UCSD-AML1 (cell line): ENCODE measurements at regions not wholly inside any gene's neighbourhood (a gene's known extent, or its start where the extent isn't known, plus 50 kb on each side); places are given as distances from the start of the nearest gene placed in this dataset.

Experiments
- DNase-seq: peaks from one replicate; lab custom pipeline; 2025; ENCODE audit not compliant: unreplicated experiment; lab: John Stamatoyannopoulos, UW

- DNase-seq = no peak
Measured at GRCh38 chr1:88266051-88266450, 418.0 kb upstream of the PKN2 start.

- no peak for DNase-seq
Measured at GRCh38 chr1:88272216-88272615, 411.9 kb upstream of the PKN2 start.

GRCh38 chr1:88274431-88274830, 409.6 kb upstream of the PKN2 start:
- DNase-seq = no peak

- no peak for DNase-seq
Measured at GRCh38 chr1:88275259-88275862, 408.7 kb upstream of the PKN2 start.

GRCh38 chr1:88276163-88276562, 407.9 kb upstream of the PKN2 start:
- no peak for DNase-seq

GRCh38 chr1:88284066-88284465, 400.0 kb upstream of the PKN2 start:
- no peak for DNase-seq

- DNase-seq = no peak
Measured at GRCh38 chr1:88284666-88285366, 399.3 kb upstream of the PKN2 start.

GRCh38 chr1:88286716-88287115, 397.4 kb upstream of the PKN2 start:
- DNase-seq = no peak

GRCh38 chr1:88288571-88288970, 395.5 kb upstream of the PKN2 start:
- DNase-seq = no peak

GRCh38 chr1:88289401-88290102, 394.5 kb upstream of the PKN2 start:
- DNase-seq = no peak

- DNase-seq = no peak
Measured at GRCh38 chr1:88291611-88292354, 392.3 kb upstream of the PKN2 start.

- no peak for DNase-seq
Measured at GRCh38 chr1:88293691-88294190, 390.3 kb upstream of the PKN2 start.

- no peak for DNase-seq
Measured at GRCh38 chr1:88296227-88296626, 387.8 kb upstream of the PKN2 start.

GRCh38 chr1:88296642-88297041, 387.4 kb upstream of the PKN2 start:
- no peak for DNase-seq

- DNase-seq = no peak
Measured at GRCh38 chr1:88298506-88298905, 385.6 kb upstream of the PKN2 start.

- DNase-seq = no peak
Measured at GRCh38 chr1:88300752-88301263, 383.3 kb upstream of the PKN2 start.

GRCh38 chr1:88302843-88303486, 381.1 kb upstream of the PKN2 start:
- DNase-seq = no peak

GRCh38 chr1:88311265-88311664, 372.8 kb upstream of the PKN2 start:
- DNase-seq = no peak

- no peak for DNase-seq
Measured at GRCh38 chr1:88311907-88312306, 372.2 kb upstream of the PKN2 start.

GRCh38 chr1:88317396-88317795, 366.7 kb upstream of the PKN2 start:
- DNase-seq = no peak

GRCh38 chr1:88318740-88319139, 365.3 kb upstream of the PKN2 start:
- no peak for DNase-seq
